ENCODE measurements at regions not wholly inside any gene's neighbourhood (a gene's known extent, or its start where the extent isn't known, plus 50 kb on each side); places are given as distances from the start of the nearest gene placed in this dataset.

DNA sequence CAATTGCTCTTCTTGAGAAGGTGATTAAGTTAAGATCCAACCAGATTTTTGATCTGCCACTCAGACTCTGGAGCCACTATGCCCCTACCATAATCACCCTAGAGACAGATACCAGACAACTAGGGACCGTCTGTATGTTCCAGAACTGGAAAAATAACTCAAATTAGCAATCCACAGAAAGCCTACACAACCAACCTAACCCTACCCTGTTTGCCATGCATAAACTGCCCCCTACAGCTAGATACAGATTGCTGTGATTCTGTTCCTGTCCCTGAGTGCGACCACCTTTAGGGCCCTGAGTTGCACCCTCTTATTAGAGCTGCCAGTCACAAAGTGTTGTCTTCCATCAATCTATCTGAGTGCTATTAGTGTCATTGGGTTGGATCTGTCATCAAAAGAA, 929.8 kb upstream of the SLITRK1 start:
- TF ChIP-seq POLR2A (IDR thresholded peaks at IDR 0.05) (no peak), CTCF (IDR thresholded peaks at IDR 0.05) (no peak)

Measured in stomach (tissue), 4 donors.